HG03442 (cell line): ENCODE measurements at regions not wholly inside any gene's neighbourhood (a gene's known extent, or its start where the extent isn't known, plus 50 kb on each side); places are given as distances from the start of the nearest gene placed in this dataset.
"Not testable (repeated sequence)": the region's sequence is repeated elsewhere in the genome, so short reads cannot be mapped to it uniquely, and the experiment has no call there.

ENCODE experiments used
- ATAC-seq: cut with Tn5 transposase; IDR thresholded peaks from one replicate; pipeline ENCODE4 v1.9.1; 2021; ENCODE audit warnings: mild to moderate bottlenecking, moderate library complexity; ENCODE audit not compliant: unreplicated experiment

DNA sequence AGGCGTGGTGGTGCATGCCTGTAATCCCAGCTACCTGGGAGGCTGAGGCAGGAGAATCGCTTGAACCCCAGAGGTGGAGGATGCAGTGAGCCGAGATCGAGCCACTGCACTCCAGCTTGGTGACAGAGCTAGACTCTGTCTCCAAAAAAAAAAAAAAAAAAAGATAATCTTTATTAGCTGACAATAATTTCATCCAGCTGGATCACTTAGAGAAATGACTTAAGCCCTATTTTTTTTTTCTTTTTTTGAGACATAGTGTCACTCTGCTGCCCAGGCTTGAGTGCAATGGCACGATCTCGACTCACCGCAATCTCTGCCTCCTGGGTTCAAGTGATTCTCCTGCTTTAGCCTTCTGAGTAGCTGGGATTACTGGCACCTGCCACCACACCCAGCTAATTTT, 51.6 kb upstream of the MAP4K4 start:
- ATAC-seq, result not testable (repeated sequence)

DNA sequence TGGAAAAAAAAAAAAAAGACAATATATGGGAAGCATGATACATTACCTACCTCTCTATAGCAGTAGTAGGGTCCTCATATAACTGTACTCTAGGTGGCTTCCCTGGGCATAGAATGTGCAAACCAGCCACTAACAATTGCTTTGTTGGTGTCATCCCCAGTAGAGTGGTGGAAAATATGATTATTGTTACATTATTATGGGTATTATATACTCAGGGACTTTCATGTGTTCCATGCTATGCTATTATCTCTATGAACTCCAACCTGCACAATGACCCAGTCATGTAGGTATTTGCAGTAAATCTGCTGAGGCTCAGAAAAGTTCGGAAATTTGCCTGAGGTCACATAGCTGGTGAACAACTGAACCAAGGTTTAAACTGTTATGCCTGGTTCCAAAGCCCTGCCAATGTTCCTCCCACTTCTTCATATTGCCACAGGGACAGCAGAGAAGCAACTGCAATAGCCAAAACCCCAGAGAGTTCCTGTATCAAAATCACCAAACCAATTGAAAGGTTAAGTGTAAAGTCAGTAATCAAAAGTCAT, 52.6 kb upstream of the MAP4K4 start:
- ATAC-seq, result no peak

DNA sequence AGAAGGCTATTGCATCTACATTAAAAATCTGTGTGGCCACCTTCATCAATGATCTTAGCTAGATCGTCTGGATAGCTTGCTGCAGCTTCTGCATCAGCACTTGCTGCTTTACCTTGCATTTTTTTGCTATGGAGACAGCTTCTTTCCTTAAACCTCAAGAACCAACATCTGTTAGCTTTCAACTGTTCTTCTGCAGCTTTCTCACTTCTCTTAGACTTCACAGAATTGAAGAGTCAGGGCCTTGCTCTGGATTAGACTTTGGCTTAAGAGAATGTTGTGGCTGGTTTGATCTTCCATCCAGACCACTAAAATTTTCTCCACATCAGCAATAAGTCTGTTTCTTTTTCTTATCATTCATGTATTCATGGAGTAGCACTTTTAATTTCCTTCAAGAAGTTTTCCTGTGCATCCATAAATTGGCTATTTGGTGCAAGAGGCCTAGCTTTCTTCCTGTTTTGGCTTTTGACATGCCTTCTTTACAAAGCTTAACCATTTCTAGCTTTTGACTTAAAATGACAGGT, 54.4 kb upstream of the MAP4K4 start:
- ATAC-seq, result no peak

DNA sequence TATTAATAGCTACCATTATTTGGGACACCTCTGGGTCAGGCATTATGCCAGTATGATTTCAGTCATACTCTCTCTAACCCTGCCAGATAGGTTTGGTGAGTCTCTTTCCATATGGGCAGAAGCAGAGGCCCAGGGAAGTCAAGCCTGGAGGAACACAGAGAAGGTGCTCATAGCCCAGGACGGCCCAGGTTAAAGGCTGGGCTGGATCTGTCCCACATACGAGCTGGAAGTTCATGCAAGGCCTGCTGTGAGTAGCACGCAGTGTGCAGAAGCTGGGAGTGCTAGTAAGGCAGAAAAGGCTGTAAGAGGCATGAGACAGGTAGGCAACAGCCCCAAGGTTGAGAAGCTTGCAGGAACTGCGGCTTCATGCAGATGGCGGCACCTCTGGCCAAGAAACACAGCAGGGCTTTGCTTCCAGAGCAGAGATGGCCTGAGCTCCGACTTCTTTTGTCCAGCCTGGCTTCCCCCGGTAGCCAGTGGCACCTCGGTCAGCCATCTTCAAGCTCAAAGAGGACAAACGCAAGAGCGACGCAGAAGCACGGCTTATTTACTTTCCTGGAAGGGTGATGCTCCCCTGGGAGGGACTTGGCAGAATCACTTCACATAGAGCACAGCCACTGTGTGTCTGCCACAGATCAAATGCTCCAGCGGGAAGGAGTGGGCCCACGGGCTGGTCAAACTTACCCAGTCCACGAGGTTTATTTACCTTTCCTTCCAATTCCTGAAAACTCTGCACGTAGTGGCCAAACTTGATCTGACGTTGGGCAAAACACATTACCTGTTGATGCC, 58.5 kb upstream of the MAP4K4 start:
- no peak for ATAC-seq

DNA sequence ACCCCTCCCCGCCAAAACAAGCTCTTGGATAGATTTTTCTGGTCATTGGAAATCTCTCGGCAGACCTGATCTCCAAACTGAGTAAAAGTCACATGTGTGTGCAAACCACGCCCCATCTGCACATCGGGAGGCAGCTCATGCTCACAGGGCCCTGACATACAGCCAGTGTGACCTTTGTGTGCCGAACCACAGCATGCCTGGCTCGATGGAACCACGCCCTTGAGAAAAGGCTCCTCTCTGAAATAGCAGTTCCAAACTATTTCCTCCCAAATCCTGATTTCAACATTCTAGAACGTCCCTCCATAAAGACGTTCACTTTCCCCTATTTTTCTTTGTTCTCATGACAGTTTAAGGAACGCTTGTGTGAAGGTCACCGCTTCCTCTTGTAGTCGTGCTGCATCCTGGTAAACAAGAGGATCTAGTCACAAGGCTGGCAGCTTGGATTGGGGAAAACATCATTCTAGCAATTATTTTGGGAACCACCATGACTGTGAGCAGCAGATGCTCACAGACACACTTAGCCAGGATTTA, 59.3 kb upstream of the MAP4K4 start:
- no peak for ATAC-seq

DNA sequence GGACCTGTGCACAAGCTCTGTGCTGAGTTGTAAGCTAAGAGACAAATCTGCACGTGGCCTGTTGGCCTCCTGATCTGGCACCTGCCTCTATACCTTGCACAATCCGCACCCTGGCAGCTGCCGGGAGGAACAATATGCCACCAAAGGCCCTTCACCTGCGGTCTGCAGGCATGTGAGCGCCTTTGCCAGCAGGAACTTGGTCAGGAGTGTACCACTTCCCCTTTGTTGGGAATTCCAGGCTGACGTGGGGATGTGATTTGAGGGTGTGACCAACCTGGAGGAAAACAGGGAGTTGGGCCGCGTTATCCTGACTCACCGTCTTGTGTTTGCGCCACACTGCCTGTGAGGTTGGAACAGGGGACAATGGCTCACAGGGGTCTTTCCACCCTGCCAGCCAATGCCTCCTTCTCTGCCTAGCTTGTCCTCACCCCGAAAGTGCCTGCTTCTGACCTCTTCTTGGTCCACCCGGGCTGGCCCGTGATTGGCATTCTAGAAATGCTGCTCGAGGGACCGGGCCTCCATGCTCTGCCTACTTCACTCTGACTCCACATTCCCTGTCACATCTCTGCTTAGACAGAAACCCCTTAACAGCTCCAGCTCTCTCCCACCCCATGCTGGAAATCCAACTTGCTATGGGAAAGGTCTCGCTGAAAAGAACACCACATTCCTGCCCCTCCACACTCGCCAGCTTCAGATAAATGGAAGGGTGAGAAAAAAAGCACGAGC, 67.1 kb upstream of the MAP4K4 start:
- no peak for ATAC-seq

DNA sequence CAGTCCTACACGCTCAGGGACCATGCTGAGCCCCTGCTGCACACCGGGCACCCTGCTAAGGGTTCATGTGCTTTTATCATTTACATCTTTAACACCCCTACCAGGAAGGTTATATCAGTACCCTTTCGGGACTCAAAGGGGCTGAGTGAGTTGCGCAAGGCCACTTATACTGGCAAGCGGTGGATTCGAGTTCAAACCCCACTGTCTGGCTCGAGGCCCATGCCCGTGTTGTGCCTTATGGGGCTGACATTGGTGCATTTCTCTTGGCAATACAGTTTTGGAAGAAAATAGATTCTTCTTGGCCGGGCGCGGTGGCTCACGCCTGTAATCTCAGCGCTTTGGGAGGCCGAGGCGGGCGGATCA, 69.5 kb upstream of the MAP4K4 start:
- ATAC-seq, result no peak

DNA sequence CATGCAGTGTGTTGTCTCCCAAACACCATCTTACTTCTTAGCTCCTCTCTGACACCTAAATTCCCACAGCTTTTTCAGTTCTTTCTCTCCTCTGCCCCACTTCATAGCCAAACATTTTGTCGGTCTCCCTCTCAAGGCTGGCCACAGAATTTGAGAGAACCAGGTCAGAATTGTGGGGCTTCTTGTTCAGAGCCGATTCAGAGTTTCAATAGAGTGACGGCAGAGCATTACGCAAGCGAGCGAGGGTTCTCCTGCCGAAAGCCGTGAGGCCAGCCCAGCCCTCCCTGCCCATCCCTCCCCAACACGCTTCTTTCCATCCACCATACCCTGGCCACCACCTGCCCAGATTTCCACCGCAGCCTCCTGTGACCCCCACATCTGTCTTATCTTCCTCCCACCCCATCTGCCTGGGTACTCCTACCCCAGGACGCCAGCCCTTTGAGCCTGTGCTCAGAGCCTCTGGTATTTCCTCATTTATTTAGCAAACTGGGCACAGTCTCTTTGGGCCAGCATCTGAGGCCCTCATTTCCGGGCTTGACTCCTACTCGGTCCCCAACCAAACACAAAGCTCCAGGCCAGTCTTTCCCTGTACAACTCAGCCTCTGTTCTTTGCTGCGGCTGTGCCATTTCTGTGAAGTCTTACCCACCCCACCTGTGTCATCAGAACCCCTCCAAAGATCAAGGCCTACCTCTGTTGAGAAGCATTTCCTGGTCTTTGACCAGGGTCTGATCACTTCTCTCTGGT, 70.0 kb upstream of the MAP4K4 start:
- ATAC-seq, result no peak

DNA sequence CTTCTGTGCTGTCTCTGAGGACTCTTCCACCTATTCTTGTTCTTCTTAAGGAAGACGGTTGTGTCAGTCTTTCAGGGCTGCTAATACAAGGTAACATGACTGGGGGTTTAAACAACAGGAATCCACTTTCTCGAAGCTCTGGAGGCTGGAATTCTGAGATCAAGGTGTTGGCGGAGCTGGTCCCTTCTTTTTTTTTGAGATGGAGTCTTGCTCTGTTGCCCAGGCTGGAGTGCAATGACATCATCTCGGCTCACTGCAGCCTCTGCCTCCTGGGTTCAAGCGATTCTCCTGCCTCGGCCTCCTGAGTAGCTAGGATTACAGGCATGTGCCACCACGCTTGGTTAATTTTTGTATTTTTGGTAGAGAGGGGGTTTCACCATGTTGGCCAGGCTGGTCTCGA, 71.7 kb upstream of the MAP4K4 start:
- ATAC-seq, result not testable (repeated sequence)

DNA sequence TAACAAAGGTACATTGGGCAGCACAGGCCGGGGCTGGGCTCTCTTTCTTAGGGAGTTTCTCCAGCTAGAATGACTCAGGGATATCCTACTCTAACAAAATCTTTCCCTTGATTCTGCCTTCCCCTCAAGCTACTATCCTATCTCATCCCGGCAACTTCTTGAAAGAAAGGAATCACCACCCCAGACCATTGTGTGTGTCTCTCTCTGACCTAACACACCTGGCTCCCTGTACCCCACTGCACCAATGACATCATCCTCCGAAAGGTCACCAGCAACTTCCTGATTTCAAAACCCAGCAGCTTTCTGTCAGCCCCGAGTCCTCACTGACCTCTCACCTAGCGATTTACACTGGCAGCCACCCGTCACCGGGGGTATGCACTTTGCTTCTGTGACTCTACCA, 72.1 kb upstream of the MAP4K4 start:
- ATAC-seq, result no peak

DNA sequence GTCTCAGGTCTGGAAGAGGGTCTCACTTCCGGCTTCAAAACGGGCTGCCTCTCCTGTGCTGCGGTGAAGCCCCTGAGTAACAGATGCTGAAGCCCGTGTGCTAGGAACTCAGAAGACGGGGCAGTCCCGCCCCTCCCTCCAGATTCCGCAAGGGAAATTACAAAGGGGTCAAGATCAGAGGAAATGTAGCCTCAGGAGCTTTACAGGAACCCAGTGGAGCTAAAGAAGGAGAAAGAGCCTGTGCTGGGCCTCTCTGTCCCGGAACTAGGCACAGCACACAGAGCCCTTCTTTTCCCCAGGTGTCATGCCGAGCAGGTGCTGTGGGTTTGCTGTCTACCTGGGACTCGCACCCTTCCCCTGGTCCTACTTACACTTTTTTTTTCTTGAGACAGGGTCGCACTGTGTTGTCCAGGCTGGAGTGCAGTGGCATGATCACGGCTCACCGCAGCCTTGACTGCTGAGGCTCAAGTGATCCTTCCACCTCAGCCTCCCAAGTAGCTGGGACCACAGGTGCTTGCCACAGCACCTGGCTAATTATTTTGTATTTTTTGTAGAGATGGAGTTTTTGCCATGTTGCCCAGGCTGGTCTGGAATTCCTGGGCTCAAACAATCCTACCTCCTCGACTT, 72.7 kb upstream of the MAP4K4 start:
- no peak for ATAC-seq

DNA sequence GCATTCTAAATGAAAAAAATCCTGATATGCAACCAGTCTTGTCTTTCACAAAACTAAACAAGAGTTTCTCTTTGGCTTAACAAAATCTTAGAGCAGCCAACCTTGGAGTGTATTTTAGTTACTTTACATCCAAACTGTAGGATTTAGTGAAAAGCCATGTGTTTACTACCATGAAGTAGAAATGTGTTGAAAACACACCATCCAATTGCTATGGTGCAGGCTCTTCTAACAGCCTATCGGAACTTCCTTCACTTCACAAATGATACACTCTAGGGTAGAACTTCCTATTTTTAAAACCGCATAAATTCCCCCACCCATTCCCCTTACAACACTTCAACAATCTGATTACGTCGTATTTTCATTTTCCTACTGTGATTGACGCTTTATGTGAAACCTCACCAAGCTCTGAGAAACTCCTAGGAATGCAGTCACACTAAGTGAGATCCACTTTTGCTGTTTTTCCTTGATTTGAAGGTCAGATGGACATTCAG, 74.4 kb upstream of the MAP4K4 start:
- peak; percentile 63 for ATAC-seq

DNA sequence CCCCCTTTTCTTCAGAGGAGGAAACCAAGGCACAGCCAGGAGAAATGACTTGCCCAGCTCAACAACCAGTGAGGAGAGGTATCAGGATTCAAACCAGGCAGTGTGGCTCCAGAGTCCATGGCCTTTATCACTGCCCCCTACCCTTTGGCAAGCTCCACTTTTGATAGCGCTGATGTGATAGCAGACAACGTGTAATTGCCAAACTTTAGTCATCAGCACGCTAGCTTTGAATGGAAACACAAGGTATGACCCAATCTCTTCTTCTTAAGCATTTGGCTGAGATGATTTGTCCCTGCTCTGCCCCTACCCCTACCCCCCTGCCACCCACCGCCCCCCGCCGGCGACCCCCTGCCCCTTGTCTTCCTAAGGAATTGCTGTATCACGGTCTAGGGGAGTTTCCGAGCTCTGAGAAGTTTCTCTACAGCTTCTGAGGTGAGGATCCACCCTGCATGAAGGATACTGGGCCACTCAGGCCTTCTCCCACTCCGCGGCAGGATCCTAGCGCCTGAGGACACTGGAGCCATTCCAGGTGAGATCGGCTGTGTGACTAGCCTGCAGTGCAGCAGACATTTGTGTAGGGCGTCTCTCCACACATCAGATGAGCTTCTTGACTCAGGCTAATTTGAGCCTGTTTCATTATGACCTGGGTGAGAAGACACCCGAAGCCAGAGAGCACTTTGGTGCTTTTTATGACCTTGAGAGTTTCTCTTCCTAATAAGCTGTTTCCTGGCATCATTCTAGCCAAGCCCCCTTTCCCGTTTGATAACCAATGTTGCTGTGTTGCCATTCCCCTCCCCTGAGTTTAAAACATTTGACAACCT, 75.1 kb upstream of the MAP4K4 start:
- ATAC-seq, result peak; percentile 95

DNA sequence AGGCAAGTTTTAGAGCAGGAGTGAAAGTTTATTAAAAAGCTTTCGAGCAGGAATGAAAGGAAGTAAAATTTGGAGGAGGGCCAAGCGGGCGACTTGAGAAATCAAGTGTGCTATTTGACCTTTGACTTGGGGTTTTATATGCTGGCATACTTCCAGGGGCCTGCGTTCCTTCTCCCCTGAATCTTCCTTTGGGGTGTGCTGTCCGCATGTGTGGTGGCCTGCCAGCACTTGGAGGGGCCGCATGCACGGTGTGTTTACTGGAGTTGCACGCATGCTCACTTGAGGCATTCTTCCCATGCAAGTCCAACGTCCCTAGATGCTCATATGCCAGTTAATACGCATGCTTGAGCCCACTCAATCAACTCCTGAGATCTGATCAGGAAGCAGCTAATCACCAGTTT, 78.3 kb upstream of the MAP4K4 start:
- no peak for ATAC-seq

DNA sequence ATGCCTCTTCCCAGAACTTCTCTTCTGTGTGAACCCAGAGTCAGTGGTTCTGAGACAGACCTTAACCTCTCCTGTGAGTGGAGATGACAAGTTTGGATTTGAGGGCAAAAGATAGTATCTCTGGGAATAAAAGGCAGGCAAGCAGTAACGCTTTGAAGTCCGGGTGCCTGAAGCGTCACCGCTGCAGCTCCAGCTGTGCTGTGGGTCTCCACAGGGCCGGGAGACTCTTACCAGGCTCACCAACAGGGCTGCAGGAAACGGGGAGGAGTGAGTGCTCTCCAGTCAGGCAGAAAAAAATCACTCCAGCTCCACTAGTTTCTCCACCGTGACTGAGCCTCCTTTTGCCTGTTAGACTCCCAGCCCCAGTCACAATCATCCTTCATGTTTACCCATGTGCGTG, 79.7 kb upstream of the MAP4K4 start:
- no peak for ATAC-seq

DNA sequence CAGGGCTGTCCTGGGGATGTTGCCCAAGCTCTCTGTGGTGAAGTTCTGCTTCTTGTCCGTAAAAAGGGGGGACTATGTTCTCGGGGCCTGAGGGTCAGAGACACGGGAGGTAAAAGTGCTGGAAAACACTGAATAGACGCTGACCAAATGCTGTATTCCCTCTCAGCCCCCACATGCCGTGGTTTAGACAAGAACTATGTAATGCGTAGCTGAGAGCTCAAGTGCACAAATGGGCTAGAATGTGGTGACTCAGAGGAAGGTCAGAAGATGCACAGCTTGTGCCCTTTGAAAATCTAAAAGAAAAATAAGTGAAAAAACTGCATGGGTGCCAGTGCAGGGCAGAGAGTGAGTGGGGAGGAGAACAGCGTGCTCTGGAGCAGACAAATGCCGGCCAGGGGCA, 80.3 kb upstream of the MAP4K4 start:
- no peak for ATAC-seq

DNA sequence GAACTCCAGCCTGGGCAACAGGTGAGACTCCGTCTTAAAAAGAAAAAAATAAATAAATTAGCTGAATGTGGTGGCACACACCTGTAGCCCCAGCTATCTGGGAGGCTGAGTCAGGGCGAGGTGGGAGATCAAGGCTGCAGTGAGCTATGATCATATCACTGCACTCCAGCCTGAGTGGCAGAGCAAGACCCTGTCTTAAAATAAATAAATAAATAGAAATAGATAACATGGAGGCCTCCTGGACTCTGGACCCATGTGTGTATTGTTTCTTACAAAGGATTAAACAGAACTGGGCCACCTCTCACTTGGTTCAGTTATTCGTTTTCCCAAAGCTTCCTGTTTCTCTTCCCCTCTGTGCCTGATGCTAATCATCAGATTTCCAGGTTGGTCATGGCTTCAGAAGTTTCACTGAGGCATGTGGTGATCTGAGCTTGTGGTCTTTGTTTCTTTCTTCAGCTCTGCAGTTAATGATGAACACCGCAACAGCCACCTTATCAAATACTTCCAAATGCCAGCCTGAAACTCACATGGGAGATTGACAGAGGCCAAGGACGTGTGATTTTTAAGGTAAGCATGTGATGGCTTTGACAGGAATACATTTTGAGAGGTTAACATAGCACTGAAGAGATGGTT, 83.3 kb upstream of the MAP4K4 start:
- ATAC-seq, result no peak

DNA sequence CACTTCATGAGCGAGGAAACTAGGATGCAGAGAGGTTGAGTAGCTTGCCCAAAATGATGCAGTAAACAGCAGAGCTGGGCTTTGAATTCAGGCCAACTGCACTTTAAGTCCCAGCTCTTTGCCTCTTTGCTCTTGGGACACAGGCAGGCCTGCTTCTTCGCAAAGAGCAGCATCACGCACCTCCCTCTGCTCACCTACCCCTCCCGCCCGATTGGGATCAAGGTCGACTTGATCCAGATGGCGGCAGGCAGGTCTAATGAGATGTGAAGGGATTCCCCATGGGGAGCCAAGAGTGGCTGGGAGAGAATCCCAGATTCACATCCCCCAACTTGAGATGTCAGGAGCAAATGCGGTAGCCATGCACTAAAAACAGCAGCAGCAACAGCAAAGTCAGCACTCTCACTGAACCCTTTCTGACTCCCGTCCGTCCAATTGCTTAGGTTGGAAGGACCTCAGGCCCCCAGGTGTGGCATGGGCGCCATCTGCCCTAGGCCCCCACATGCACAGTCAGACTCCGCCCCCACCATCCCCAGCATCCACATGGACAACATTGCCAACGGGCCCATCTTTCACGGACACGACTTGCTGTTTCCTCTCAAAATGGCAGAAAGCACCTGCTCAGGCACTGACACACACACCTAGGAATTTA, 84.3 kb upstream of the MAP4K4 start:
- no peak for ATAC-seq

DNA sequence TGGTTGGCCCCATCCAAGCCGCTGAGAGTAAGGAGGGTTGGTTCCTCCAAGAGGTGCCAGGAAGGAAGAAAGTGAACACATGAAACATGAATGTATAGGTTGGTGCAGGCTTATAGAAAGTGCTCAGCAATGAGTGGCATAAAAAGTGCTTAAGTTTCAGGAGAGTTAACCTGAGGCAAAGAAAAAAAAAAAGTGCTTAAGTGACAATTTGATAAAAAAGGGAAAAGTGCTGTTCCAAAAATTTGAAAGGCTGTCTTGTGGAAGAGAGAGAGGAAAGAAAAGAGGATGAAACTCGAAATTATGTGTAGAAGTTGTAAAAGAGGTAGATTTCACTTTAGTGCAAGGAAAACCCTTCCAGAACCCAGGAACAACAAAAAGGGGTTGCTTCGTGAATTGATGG, 85.5 kb upstream of the MAP4K4 start:
- no peak for ATAC-seq
